ENCODE measurements at regions not wholly inside any gene's neighbourhood (a gene's known extent, or its start where the extent isn't known, plus 50 kb on each side); places are given as distances from the start of the nearest gene placed in this dataset.

DNA sequence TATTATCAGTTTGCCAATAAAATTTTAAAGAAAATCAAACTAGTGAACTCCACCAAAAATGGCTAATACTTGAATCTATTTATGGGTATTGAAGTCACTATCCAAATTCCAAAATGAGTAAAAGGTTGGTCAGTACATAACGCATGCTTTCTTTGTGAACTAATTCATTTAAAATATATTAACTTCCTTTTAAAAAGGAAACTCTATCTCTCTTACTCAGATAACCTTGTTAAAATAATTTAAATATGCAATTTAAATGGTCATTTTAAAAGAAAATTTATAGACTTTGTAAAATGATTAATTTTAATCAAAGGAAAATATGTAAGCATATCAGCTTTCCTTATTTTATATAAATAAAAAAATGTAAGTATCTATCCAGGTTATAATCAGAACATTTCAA lies 419.4 kb upstream of the ZNF385D start:
- no peak for TF ChIP-seq ZFP30 (CRISPR knock-in tag; IDR thresholded peaks at IDR 0.05)
- TF ChIP-seq ZFP3 (CRISPR knock-in tag; IDR thresholded peaks at IDR 0.05), result no peak
- TF ChIP-seq TCF4 (CRISPR knock-in tag; IDR thresholded peaks at IDR 0.05; ENCODE audit: borderline replicate concordance), result no peak
- TF ChIP-seq ZC3H10 (CRISPR knock-in tag; IDR thresholded peaks at IDR 0.05), result no peak
- TF ChIP-seq CSDC2 (CRISPR knock-in tag; IDR thresholded peaks at IDR 0.05), result no peak
- no peak for TF ChIP-seq TOX (CRISPR knock-in tag; IDR thresholded peaks at IDR 0.05; ENCODE audit: borderline replicate concordance)

All from SK-N-SH treated with all-trans-retinoic acid at 6 μM for 48 hours (cell line).